HepG2 (cell line): ENCODE measurements at regions not wholly inside any gene's neighbourhood (a gene's known extent, or its start where the extent isn't known, plus 50 kb on each side); places are given as distances from the start of the nearest gene placed in this dataset.

Source experiments
- ASH2L ChIP-seq: fragments of 300-600, 200-600 bp; sonication (generic); IDR thresholded peaks from 2 replicates; pipeline ENCODE4 v1.7.0; 2017; ENCODE audit warnings: low read depth, mild to moderate bottlenecking, moderate library complexity, mixed read lengths, low read length; ENCODE audit not compliant: insufficient read length
- HIVEP1 ChIP-seq: sonication (generic); formaldehyde crosslinking; IDR thresholded peaks from 2 replicates; pipeline ENCODE4 v1.4.0; 2020; ENCODE audit warnings: mild to moderate bottlenecking, missing genetic modification reagents
- TOE1 ChIP-seq: sonication (generic); formaldehyde crosslinking; IDR thresholded peaks from 2 replicates; pipeline ENCODE4 v1.4.0; 2020; ENCODE audit warnings: mild to moderate bottlenecking, missing genetic modification reagents
- ZFY ChIP-seq: sonication (generic); formaldehyde crosslinking; IDR thresholded peaks from 2 replicates; pipeline ENCODE4 v1.4.0; 2020; ENCODE audit warnings: missing genetic modification reagents
- ZFYVE20 ChIP-seq: sonication (generic); formaldehyde crosslinking; IDR thresholded peaks from 2 replicates; pipeline ENCODE4 v1.8.0; 2023; ENCODE audit warnings: low read depth, mild to moderate bottlenecking, moderate library complexity, missing genetic modification reagents, borderline replicate concordance
- ZMYM3 ChIP-seq: sonication (generic); formaldehyde crosslinking; IDR thresholded peaks from 2 replicates; pipeline ENCODE4 v1.5.1; 2020; ENCODE audit warnings: mild to moderate bottlenecking, missing genetic modification reagents
- ZNF12 ChIP-seq: sonication (generic); formaldehyde crosslinking; IDR thresholded peaks from 2 replicates; pipeline ENCODE4 v1.5.0; 2020; ENCODE audit warnings: missing genetic modification reagents
- ZNF224 ChIP-seq: sonication (generic); formaldehyde crosslinking; IDR thresholded peaks from 2 replicates; pipeline ENCODE4 v1.5.0; 2020; ENCODE audit warnings: mild to moderate bottlenecking, missing genetic modification reagents
- ZNF335 ChIP-seq: sonication (generic); formaldehyde crosslinking; IDR thresholded peaks from 2 replicates; pipeline ENCODE4 v1.4.0; 2020; ENCODE audit warnings: missing genetic modification reagents
- ZNF383 ChIP-seq: sonication (generic); formaldehyde crosslinking; IDR thresholded peaks from 2 replicates; pipeline ENCODE4 v1.4.0; 2020; ENCODE audit warnings: missing genetic modification reagents, mild to moderate bottlenecking, borderline replicate concordance
- ZNF644 ChIP-seq: IDR thresholded peaks from 2 replicates; pipeline ENCODE4 v1.6.1; 2016; ENCODE audit warnings: low read depth
- ZNF724P ChIP-seq: sonication (generic); formaldehyde crosslinking; IDR thresholded peaks from 2 replicates; pipeline ENCODE4 v1.8.0; 2022; ENCODE audit warnings: missing genetic modification reagents, borderline replicate concordance
- ZSCAN29 ChIP-seq: sonication (generic); formaldehyde crosslinking; conservative IDR thresholded peaks from 2 replicates; pipeline ENCODE4 v1.4.0; 2020; ENCODE audit warnings: mild to moderate bottlenecking, missing genetic modification reagents
- TF ChIP-seq, protein P1 (sequence below): sonication (generic); formaldehyde crosslinking; IDR thresholded peaks from 2 replicates; pipeline ENCODE4 v1.8.1; 2022; ENCODE audit warnings: mild to moderate bottlenecking, missing genetic modification reagents
- TF ChIP-seq, protein P2 (sequence below): sonication (generic); formaldehyde crosslinking; IDR thresholded peaks from 2 replicates; pipeline ENCODE4 v1.4.0; 2020; ENCODE audit warnings: mild to moderate bottlenecking, low read depth, missing genetic modification reagents
- TF ChIP-seq, protein P3 (sequence below), 2 experiments: sonication (generic) in 1 of 2; formaldehyde crosslinking in 1 of 2; IDR thresholded peaks; 2 replicates each; pipeline versions ENCODE4 v1.4.0 to v1.6.1; 2018 to 2020; ENCODE audit warnings: missing genetic modification reagents in 2 of 2, borderline replicate concordance in 1 of 2, low read depth in 1 of 2, mild to moderate bottlenecking in 1 of 2, missing biosample characterization in 1 of 2
- TF ChIP-seq, protein P4 (sequence below): fragments of 450-650 bp; IDR thresholded peaks from 2 replicates; pipeline ENCODE4 v1.6.1; 2016
- TF ChIP-seq, protein P5 (sequence below): IDR thresholded peaks from 2 replicates; pipeline ENCODE4 v1.6.1; 2012; ENCODE audit warnings: inconsistent platforms
- TF ChIP-seq, protein P6 (sequence below): sonication (generic); formaldehyde crosslinking; IDR thresholded peaks from 2 replicates; pipeline ENCODE4 v1.4.0; 2020; ENCODE audit warnings: missing genetic modification reagents

DNA sequence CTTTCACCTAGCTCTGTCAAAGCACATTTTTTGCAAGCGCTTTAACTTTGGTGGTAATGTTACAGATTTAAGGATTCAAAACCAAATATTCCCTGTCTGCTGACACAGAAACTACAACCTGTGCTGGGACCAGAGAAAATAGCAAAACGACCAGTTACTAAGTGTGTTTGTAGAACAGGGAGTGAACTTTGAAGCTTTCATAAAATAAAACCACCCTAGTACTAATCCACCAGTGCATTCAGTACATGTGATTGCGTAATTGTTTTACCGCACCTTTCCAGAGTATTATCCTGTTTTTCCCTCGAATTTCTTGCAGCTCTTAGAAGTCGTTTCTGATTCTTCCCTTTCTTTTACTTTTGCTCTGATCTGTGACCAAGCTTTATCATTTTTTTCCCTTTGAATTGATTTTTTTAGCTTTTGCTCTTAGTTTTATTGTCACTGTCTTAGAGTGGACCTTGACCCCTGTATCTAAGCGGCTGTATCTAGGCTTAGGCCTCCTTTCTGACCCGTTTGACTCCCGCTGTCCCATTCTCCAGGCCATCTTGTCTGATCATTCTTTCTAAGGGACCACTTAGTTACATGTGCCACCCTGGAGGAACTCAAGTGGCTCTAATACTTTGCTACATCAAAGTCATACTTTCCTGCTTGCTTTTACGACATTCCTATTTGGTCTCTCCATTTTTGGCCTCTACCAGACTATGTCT is 429.4 kb downstream of the PCNX1 start (continued):
- TF ChIP-seq ZNF724P (CRISPR knock-in tag) (no peak), ZNF224 (CRISPR knock-in tag) (no peak), ZFYVE20 (CRISPR knock-in tag) (no peak), ZNF335 (CRISPR knock-in tag) (no peak), ZNF644 (CRISPR knock-in tag) (peak; percentile 49; the same call in 1 of the 2 replicates), ZSCAN29 (CRISPR knock-in tag) (0 out of 2 replicates have a peak, but pooled peaks have one; percentile 25), TOE1 (CRISPR knock-in tag) (0 out of 2 replicates have a peak, but pooled peaks have one; percentile 89), ZNF12 (CRISPR knock-in tag) (peak; percentile 48; the same call in 1 of the 2 replicates), ZMYM3 (CRISPR knock-in tag) (peak; percentile 58), ZFY (CRISPR knock-in tag) (peak; percentile 43; the same call in 1 of the 2 replicates), ASH2L (peak; percentile 99), ZNF383 (no peak), HIVEP1 (CRISPR knock-in tag) (no peak)
- TF ChIP-seq, protein P1, sequence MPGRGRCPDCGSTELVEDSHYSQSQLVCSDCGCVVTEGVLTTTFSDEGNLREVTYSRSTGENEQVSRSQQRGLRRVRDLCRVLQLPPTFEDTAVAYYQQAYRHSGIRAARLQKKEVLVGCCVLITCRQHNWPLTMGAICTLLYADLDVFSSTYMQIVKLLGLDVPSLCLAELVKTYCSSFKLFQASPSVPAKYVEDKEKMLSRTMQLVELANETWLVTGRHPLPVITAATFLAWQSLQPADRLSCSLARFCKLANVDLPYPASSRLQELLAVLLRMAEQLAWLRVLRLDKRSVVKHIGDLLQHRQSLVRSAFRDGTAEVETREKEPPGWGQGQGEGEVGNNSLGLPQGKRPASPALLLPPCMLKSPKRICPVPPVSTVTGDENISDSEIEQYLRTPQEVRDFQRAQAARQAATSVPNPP = no peak
- TF ChIP-seq, protein P2, sequence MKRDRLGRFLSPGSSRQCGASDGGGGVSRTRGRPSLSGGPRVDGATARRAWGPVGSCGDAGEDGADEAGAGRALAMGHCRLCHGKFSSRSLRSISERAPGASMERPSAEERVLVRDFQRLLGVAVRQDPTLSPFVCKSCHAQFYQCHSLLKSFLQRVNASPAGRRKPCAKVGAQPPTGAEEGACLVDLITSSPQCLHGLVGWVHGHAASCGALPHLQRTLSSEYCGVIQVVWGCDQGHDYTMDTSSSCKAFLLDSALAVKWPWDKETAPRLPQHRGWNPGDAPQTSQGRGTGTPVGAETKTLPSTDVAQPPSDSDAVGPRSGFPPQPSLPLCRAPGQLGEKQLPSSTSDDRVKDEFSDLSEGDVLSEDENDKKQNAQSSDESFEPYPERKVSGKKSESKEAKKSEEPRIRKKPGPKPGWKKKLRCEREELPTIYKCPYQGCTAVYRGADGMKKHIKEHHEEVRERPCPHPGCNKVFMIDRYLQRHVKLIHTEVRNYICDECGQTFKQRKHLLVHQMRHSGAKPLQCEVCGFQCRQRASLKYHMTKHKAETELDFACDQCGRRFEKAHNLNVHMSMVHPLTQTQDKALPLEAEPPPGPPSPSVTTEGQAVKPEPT = no peak
- TF ChIP-seq, protein P3, sequence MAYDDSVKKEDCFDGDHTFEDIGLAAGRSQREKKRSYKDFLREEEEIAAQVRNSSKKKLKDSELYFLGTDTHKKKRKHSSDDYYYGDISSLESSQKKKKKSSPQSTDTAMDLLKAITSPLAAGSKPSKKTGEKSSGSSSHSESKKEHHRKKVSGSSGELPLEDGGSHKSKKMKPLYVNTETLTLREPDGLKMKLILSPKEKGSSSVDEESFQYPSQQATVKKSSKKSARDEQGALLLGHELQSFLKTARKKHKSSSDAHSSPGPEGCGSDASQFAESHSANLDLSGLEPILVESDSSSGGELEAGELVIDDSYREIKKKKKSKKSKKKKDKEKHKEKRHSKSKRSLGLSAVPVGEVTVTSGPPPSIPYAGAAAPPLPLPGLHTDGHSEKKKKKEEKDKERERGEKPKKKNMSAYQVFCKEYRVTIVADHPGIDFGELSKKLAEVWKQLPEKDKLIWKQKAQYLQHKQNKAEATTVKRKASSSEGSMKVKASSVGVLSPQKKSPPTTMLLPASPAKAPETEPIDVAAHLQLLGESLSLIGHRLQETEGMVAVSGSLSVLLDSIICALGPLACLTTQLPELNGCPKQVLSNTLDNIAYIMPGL (CRISPR knock-in tag; IDR thresholded peaks at IDR 0.05; ENCODE audit: borderline replicate concordance in 1 of 2, low read depth in 1 of 2) = 0 out of 4 replicates have a peak, but pooled peaks of 1 of the 2 experiments have one; percentile 23
- TF ChIP-seq, protein P4, sequence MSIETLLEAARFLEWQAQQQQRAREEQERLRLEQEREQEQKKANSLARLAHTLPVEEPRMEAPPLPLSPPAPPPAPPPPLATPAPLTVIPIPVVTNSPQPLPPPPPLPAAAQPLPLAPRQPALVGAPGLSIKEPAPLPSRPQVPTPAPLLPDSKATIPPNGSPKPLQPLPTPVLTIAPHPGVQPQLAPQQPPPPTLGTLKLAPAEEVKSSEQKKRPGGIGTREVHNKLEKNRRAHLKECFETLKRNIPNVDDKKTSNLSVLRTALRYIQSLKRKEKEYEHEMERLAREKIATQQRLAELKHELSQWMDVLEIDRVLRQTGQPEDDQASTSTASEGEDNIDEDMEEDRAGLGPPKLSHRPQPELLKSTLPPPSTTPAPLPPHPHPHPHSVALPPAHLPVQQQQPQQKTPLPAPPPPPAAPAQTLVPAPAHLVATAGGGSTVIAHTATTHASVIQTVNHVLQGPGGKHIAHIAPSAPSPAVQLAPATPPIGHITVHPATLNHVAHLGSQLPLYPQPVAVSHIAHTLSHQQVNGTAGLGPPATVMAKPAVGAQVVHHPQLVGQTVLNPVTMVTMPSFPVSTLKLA = no peak
- TF ChIP-seq, protein P5, sequence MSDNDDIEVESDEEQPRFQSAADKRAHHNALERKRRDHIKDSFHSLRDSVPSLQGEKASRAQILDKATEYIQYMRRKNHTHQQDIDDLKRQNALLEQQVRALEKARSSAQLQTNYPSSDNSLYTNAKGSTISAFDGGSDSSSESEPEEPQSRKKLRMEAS = no peak
- TF ChIP-seq, protein P6, sequence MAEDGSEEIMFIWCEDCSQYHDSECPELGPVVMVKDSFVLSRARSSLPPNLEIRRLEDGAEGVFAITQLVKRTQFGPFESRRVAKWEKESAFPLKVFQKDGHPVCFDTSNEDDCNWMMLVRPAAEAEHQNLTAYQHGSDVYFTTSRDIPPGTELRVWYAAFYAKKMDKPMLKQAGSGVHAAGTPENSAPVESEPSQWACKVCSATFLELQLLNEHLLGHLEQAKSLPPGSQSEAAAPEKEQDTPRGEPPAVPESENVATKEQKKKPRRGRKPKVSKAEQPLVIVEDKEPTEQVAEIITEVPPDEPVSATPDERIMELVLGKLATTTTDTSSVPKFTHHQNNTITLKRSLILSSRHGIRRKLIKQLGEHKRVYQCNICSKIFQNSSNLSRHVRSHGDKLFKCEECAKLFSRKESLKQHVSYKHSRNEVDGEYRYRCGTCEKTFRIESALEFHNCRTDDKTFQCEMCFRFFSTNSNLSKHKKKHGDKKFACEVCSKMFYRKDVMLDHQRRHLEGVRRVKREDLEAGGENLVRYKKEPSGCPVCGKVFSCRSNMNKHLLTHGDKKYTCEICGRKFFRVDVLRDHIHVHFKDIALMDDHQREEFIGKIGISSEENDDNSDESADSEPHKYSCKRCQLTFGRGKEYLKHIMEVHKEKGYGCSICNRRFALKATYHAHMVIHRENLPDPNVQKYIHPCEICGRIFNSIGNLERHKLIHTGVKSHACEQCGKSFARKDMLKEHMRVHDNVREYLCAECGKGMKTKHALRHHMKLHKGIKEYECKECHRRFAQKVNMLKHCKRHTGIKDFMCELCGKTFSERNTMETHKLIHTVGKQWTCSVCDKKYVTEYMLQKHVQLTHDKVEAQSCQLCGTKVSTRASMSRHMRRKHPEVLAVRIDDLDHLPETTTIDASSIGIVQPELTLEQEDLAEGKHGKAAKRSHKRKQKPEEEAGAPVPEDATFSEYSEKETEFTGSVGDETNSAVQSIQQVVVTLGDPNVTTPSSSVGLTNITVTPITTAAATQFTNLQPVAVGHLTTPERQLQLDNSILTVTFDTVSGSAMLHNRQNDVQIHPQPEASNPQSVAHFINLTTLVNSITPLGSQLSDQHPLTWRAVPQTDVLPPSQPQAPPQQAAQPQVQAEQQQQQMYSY (CRISPR knock-in tag) = no peak
